HG03196 (cell line): ENCODE measurements at regions not wholly inside any gene's neighbourhood (a gene's known extent, or its start where the extent isn't known, plus 50 kb on each side); places are given as distances from the start of the nearest gene placed in this dataset.

Experiments used
- ATAC-seq: cut with Tn5 transposase; IDR thresholded peaks from one replicate; pipeline ENCODE4 v1.9.1; 2021; ENCODE audit not compliant: unreplicated experiment

DNA sequence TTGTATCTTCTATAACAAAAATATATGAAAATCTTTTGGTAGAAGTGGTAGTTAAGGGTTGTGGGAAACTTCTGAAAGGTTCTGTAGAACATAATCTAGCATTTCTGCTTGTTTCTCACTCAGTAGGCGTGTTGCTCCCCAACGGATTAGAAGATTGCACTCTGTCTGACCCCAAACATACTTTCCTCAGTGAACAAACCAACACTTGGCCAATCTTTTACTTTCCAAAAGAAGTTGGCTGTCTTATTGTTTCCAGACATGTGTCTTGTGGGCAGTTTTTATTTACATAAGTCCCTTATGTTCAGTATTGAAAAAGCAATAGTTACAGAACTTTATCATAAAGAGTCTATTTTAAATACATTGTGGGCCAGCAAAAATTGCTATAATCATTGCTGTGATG, 312.8 kb upstream of the EPHA5 start:
- no peak for ATAC-seq

- no peak for ATAC-seq
Measured at GRCh38 chr4:65976287-65976686, 306.0 kb upstream of the EPHA5 start.

DNA sequence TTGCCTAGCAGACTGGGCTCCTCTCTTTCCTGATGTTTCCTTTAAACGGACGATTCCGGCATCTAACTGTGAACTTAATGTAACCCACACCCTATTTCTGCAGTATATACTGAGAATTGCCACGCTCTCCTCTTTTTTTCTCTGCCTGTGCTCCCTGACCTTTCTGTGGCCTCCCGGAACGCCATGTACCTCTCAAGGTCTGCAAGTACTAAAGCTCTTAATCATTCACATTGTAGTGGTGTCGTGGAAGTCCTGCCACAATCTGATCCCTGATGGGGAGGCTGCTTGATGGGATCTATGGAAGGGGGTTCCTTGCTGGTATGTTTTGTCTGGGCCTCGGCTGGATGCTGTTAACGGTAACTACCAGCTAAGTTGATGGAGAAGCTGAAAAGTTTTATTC, 302.9 kb upstream of the EPHA5 start:
- no peak for ATAC-seq

- no peak for ATAC-seq
Measured at GRCh38 chr4:65971686-65972085, 301.4 kb upstream of the EPHA5 start.

DNA sequence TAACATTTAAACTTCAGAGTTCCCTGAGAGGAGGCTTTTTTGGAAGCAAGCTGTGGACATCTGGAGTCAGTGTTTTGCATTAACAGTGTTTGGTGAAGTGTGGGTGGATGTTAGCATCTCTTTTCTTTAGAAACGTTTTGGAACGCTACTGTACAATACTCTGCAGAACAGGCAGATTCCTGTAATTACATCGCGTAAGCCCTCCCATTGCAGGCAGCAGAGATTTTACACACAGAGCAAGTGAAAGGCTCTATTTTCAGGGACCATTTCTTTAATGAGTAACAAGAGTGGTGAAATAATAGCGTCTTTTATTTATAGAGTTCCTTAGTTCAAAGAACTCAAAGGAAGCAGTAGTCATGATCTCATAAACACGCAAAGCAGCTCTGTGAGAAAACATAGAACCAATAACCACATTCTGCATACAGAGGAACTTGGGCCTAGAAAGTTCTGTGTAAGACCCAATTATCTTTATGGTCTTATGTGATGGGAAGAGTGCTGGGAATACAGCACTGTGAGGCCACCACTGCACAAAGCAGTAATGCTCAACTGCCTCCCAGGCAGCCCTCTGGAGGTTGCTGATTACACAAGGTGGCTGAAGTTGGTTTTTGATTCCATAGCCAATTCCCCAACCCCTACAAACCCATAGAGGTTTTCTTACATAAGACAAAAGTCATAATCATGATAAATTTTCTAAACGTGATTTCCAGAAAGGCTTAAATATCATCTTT, 298.7 kb upstream of the EPHA5 start:
- ATAC-seq, result no peak

DNA sequence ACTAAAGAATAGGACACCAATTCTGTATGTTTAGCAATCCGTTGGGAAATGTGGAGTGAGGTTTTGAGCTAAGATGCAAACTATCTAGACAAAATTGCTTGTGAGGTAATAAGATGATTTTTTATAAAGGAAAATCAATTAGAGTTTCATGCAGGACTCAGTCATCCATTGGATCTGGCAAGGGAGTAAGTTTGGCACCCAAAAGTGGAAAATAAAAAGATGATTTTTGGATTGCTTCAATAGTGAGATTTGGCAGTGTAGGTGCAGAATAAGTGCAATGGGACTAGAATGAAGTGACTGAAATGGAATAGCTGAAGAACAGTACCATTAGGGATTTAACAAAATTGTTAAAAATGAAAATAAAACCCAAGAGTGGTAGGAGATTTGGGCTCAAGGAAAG, 290.5 kb upstream of the EPHA5 start:
- ATAC-seq, result no peak

GRCh38 chr4:65954416-65954815, 284.1 kb upstream of the EPHA5 start:
- ATAC-seq, result no peak

DNA sequence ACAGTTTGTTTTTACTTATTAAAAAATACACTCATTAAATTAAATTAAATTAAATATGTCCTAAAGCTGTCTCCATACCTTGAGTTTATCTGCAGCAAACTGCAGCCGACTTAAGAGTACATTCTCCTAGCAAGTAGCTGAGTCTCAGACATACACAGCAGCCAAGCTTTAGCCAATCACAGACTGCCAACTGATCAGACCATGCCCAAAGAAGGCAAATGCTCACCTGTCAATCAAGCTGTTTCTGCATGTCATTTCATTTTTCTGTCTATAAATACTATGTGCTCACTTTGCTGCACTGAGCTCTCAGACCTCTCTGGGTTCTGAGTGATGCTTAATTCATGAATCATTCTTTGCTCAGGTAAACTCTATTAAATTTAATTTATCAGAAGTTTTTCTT, 280.9 kb upstream of the EPHA5 start:
- no peak for ATAC-seq

- ATAC-seq, result no peak
Measured at GRCh38 chr4:65943076-65943475, 272.8 kb upstream of the EPHA5 start.

- no peak for ATAC-seq
Measured at GRCh38 chr4:65924843-65925242, 254.6 kb upstream of the EPHA5 start.

- ATAC-seq, result no peak
Measured at GRCh38 chr4:65923616-65924015, 253.3 kb upstream of the EPHA5 start.

DNA sequence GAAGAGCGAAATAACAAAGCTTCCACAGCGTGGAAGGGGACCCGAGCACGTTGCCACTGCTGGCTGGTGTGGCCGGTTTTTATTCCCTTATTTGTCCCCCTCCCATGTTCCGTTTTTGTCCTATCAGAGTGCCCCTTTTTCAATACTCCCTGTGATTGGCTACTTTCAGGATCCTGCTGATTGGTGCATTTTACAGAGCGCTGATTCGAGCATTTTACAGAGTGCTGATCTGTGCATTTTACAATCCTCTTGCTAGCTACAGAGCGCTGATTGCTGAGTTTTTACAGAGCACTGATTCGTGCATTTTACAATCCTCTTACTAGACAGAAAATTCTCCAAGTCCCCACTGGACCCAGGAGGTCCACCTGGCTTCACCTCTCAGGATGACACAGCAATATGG, 250.9 kb upstream of the EPHA5 start:
- no peak for ATAC-seq

GRCh38 chr4:65918872-65919271, 248.6 kb upstream of the EPHA5 start:
- ATAC-seq, result no peak

- ATAC-seq, result no peak
Measured at GRCh38 chr4:65918212-65918611, 247.9 kb upstream of the EPHA5 start.

- no peak for ATAC-seq
Measured at GRCh38 chr4:65917486-65917885, 247.2 kb upstream of the EPHA5 start.

GRCh38 chr4:65911720-65912119, 241.4 kb upstream of the EPHA5 start:
- no peak for ATAC-seq

DNA sequence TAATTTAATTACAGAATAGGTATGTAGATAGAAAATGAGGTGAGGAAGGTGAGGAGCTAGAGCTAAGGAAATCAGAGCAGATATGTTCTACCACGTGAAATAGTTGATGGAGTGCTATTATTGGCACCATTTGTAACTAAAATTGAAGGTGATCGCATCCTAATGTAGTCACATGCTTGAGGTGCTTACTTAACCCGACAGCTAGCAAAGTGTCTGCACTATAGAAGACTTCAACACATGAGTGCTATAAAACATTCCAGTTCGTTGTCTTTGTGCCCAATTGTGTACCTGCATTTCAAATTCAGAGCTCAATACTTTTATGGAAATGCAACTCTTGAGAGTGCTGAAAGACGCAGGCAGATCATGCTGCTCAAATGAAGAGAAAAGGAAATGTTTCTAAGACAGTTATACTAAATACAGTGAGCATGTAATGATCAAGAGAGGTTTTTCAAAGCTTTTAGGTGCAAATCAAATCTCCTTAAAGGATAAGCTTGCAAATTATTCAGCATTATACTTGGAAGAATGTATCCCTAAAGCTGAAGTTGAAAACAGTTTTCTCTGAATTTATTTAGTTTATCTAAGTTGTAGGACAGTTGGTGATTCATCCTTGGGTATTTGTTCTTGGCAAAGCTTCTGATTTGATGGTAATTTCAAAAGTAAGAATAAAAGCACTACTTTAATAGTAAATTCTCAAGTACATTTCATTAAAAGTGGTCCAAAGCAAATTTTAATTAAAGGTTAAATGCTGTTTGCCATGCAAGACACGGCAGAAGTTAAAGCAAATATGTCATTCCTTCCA, 223.9 kb upstream of the EPHA5 start:
- ATAC-seq, result no peak

GRCh38 chr4:65893271-65893670, 223.0 kb upstream of the EPHA5 start:
- no peak for ATAC-seq

GRCh38 chr4:65880594-65880993, 210.3 kb upstream of the EPHA5 start:
- no peak for ATAC-seq

GRCh38 chr4:65868096-65868824, 198.0 kb upstream of the EPHA5 start:
- no peak for ATAC-seq

- no peak for ATAC-seq
Measured at GRCh38 chr4:65865489-65865888, 195.2 kb upstream of the EPHA5 start.

- no peak for ATAC-seq
Measured at GRCh38 chr4:65861993-65862392, 191.7 kb upstream of the EPHA5 start.
